HCT116 (cell line): ENCODE measurements at regions not wholly inside any gene's neighbourhood (a gene's known extent, or its start where the extent isn't known, plus 50 kb on each side); places are given as distances from the start of the nearest gene placed in this dataset.

Source experiments
- CTCF ChIP-seq, 3 experiments: fragments of 200-600 bp in 1 of 3; sonication (generic) in 1 of 3; IDR thresholded peaks in 2 of 3; conservative IDR thresholded peaks in 1 of 3; 2 replicates each; pipeline ENCODE4 v1.5.1; 2012 to 2017; ENCODE audit warnings: low read depth in 2 of 3, low read length in 2 of 3, antibody characterized with exemption in 1 of 3, borderline replicate concordance in 1 of 3, control low read depth in 1 of 3, mild to moderate bottlenecking in 1 of 3, mixed read lengths in 1 of 3, mixed run types in 1 of 3, moderate library complexity in 1 of 3; ENCODE audit not compliant: insufficient read depth in 1 of 3
- EZH2 ChIP-seq: fragments of 200-600 bp; sonication (generic); IDR thresholded peaks from 2 replicates; pipeline ENCODE4 v1.6.1; 2017; ENCODE audit warnings: antibody characterized with exemption, mixed run types
- JUND ChIP-seq: IDR thresholded peaks from 2 replicates; pipeline ENCODE4 v1.6.1; 2012
- POLR2A ChIP-seq: IDR thresholded peaks from 2 replicates; pipeline ENCODE4 v1.7.0; 2011; ENCODE audit warnings: borderline replicate concordance; ENCODE audit not compliant: insufficient read depth, insufficient read length; ENCODE audit errors: extremely low read depth
- POLR2AphosphoS5 ChIP-seq: IDR thresholded peaks from 2 replicates; pipeline ENCODE4 v1.6.1; 2011; ENCODE audit warnings: mild to moderate bottlenecking, low read depth, low read length, moderate library complexity
- YY1 ChIP-seq: IDR thresholded peaks from 2 replicates; pipeline ENCODE4 v1.6.1; 2011; ENCODE audit warnings: low read length, low read depth, moderate library complexity, mild to moderate bottlenecking; ENCODE audit not compliant: insufficient replicate concordance; ENCODE audit errors: extremely low read depth

- TF ChIP-seq CTCF (IDR thresholded peaks at IDR 0.05 in 2 of 3, conservative IDR thresholded peaks at IDR 0.05 in 1 of 3; ENCODE audit: borderline replicate concordance in 1 of 3, insufficient read depth in 1 of 3, low read depth in 2 of 3, low read length in 2 of 3) (no peak), EZH2 (no peak), POLR2AphosphoS5 (no peak), POLR2A (no peak), JUND (no peak), YY1 (no peak)
Observed at GRCh38 chr5:127236254-127236653, 54.3 kb upstream of the MEGF10 start.
